ENCODE measurements at regions not wholly inside any gene's neighbourhood (a gene's known extent, or its start where the extent isn't known, plus 50 kb on each side); places are given as distances from the start of the nearest gene placed in this dataset.

DNA sequence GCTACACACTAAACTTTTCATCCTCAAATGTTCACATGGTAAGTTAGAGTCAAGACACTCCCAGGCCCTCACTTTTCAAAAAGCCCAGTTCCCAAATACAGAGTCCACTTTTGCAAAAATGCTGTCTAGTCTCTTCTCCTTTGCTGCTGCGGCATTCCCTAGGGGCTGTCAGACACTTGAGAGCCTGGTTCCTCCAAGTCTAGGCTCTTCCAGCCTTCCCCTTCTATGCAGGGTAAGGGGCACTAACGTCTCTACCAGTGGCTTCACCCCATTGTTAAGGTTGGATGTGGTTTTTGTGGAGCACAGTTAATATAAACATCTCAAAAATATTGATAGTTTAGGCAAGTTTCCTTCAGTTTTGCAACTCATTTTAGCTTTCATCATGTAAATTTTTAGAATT is 181.5 kb downstream of the KIF18A start:
- DNase-seq (ENCODE audit: low read depth): no peak
- TF ChIP-seq, protein P1, sequence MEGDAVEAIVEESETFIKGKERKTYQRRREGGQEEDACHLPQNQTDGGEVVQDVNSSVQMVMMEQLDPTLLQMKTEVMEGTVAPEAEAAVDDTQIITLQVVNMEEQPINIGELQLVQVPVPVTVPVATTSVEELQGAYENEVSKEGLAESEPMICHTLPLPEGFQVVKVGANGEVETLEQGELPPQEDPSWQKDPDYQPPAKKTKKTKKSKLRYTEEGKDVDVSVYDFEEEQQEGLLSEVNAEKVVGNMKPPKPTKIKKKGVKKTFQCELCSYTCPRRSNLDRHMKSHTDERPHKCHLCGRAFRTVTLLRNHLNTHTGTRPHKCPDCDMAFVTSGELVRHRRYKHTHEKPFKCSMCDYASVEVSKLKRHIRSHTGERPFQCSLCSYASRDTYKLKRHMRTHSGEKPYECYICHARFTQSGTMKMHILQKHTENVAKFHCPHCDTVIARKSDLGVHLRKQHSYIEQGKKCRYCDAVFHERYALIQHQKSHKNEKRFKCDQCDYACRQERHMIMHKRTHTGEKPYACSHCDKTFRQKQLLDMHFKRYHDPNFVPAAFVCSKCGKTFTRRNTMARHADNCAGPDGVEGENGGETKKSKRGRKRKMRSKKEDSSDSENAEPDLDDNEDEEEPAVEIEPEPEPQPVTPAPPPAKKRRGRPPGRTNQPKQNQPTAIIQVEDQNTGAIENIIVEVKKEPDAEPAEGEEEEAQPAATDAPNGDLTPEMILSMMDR (IDR thresholded peaks at IDR 0.05; ENCODE audit: low read depth, low read length, missing control alignments): no peak
- in situ Hi-C loops (cut with HindIII; ENCODE audit: low sequenced_read_pairs): loop anchor here (10.0 kb wide), 1 partner anchor 202 kb away; no protein-coding TSS in a partner anchor
- H3K4me3 ChIP-seq (ENCODE audit: low read depth, low read length): no peak overlapping the region

DNA sequence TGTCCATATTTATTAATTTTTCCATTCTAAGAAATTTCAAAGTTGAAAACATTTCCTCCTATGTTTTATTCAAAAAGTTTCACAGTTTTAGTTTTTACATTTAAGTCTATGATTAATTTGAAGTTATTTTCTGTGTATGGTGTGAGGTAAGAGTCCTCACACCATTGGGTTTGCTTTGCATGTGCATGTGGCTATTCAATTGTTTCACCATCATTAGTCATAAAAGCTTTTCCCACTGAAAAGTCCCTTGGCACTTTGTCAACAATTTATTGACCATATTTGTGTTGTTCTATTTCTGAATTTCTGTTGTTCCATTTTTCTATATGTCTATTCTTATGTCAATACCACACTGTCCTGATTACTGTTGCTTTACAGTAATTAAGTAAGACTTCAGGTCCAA is 186.5 kb downstream of the KIF18A start:
- no peak for DNase-seq (ENCODE audit: low read depth)
- TF ChIP-seq, protein P1 (IDR thresholded peaks at IDR 0.05; ENCODE audit: low read depth, low read length, missing control alignments): no peak
- no peak overlapping the region for H3K4me3 ChIP-seq (ENCODE audit: low read depth, low read length)
- in situ Hi-C loops (cut with HindIII; ENCODE audit: low sequenced_read_pairs): loop anchor here (10.0 kb wide), 1 partner anchor 197 kb away; no protein-coding TSS in a partner anchor

DNA sequence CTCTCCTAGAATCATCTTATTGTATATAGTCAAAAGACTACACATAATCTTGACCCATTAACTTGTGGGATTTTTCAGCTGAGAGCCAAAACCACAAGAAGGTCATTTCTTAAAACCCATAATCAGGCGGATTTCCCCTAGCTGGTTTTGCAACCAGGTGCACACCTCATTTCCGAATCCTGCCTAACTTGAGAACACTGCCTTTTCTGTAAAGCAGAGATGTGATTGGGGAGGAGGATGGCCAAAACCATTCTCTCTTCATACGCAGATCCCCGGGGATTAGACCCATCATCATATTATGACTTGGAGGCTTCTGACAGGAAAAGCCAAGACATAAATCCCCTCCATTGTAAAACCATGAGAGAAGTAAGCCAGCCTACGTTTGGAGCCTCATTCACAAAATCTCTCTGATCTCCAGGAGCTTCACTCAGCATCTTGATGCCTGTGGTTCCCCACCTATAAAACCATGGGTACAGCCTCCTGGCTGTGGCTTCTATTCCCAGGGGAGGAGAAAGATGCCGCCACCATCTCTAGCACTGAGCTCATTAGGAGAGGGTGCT is 191.3 kb downstream of the KIF18A start:
- H3K4me3 ChIP-seq (ENCODE audit: low read depth, low read length): no peak overlapping the region
- DNase-seq (ENCODE audit: low read depth): no peak
- TF ChIP-seq, protein P1 (IDR thresholded peaks at IDR 0.05; ENCODE audit: low read depth, low read length, missing control alignments): no peak
- in situ Hi-C loops (cut with HindIII; ENCODE audit: low sequenced_read_pairs): no loop called here

DNA sequence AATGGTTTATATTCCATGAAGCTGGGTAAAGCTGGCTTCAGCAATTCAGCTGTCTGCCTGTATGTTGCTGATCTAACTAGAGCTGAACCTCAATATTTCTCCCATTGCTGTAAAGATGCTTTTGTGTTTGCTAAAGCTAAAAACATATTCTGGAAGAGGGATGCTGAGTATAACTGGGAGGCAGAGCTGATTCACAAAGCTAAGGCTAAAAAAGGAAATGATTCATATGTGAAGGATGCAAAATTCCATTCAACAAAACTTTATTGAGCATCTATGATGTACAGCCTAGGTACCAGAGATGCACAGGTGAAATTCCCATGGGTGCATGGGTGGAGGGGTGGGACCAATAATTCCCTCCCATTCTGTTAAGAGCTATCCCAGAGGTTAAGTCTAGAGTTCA is 193.9 kb downstream of the KIF18A start:
- no peak for DNase-seq (ENCODE audit: low read depth)
- in situ Hi-C loops (cut with HindIII; ENCODE audit: low sequenced_read_pairs): no loop called here
- TF ChIP-seq, protein P1 (IDR thresholded peaks at IDR 0.05; ENCODE audit: low read depth, low read length, missing control alignments): no peak

DNA sequence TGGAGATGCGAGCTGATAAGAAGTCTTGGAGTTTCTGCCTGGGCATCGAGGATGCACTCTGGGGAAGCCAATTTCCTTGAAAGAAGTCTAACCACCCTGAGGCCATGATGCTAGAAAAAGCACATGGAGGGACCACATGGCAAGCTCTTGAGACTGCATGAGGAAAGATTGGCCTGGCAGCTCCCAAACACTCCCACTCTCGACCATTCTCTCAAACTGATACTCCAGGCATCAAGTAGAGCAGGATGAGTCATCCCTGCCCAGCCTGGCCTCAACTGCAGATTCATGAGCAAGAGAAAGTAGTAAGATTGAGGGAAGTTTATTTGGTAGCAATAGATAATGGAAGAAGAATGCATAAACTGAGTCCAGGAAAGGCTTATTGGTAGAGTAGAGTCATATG is 194.3 kb downstream of the KIF18A start:
- H3K4me3 ChIP-seq (ENCODE audit: low read depth, low read length): no peak overlapping the region
- DNase-seq (ENCODE audit: low read depth): no peak
- in situ Hi-C loops (cut with HindIII; ENCODE audit: low sequenced_read_pairs): no loop called here
- TF ChIP-seq, protein P1 (IDR thresholded peaks at IDR 0.05; ENCODE audit: low read depth, low read length, missing control alignments): no peak

More for the DNA sequence above, 193.9 kb downstream of the KIF18A start:
- no peak overlapping the region for H3K4me3 ChIP-seq (ENCODE audit: low read depth, low read length)

DNA sequence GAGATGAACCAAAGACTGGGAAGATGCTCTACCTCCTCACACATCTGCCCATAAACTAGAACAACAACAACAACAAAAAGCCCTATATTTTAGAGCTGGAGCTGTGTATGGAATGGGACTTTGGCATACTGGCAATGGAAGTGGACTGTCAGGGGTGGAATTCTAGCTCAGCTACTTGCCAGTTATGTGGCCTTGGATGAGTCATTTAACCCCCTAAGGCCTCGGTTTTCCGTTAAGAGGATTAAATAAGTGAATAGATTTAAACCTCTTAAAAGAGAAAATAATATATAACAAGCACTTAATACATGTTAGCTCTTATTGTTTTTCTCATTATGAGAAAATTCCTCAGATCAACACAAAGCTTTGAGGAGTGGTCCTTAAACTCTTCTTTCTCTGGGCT is 195.0 kb downstream of the KIF18A start:
- TF ChIP-seq, protein P1 (IDR thresholded peaks at IDR 0.05; ENCODE audit: low read depth, low read length, missing control alignments): no peak
- DNase-seq (ENCODE audit: low read depth): no peak
- H3K4me3 ChIP-seq (ENCODE audit: low read depth, low read length): no peak overlapping the region
- in situ Hi-C loops (cut with HindIII; ENCODE audit: low sequenced_read_pairs): no loop called here
